ENCODE measurements at regions not wholly inside any gene's neighbourhood (a gene's known extent, or its start where the extent isn't known, plus 50 kb on each side); places are given as distances from the start of the nearest gene placed in this dataset.

DNA sequence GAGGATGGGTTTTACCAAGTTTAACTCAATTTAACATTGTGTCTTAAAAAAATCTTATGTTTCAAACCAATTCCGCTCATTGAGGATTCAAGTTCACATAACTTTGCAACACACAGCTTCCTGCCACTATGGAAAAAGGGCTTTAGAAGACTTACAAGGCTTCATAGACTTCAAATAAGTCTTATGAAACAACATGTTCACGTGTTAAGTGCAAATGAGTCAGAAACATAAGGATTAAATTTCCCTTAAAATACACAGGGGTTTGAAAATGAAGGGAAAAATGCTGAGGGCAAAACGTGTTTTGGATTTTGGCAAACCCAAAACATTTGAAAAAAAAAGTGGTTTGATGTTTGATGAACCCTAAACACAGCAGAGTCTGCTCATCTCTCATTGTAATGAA is 364.8 kb downstream of the BMP4 start:
- TF ChIP-seq, protein P1, sequence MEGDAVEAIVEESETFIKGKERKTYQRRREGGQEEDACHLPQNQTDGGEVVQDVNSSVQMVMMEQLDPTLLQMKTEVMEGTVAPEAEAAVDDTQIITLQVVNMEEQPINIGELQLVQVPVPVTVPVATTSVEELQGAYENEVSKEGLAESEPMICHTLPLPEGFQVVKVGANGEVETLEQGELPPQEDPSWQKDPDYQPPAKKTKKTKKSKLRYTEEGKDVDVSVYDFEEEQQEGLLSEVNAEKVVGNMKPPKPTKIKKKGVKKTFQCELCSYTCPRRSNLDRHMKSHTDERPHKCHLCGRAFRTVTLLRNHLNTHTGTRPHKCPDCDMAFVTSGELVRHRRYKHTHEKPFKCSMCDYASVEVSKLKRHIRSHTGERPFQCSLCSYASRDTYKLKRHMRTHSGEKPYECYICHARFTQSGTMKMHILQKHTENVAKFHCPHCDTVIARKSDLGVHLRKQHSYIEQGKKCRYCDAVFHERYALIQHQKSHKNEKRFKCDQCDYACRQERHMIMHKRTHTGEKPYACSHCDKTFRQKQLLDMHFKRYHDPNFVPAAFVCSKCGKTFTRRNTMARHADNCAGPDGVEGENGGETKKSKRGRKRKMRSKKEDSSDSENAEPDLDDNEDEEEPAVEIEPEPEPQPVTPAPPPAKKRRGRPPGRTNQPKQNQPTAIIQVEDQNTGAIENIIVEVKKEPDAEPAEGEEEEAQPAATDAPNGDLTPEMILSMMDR (conservative IDR thresholded peaks at IDR 0.05; ENCODE audit: low read depth, low read length) = no peak
- DNase-seq (ENCODE audit: low read depth) = no peak
- no peak overlapping the region for H3K4me3 ChIP-seq (ENCODE audit: low read depth, low read length)

DNA sequence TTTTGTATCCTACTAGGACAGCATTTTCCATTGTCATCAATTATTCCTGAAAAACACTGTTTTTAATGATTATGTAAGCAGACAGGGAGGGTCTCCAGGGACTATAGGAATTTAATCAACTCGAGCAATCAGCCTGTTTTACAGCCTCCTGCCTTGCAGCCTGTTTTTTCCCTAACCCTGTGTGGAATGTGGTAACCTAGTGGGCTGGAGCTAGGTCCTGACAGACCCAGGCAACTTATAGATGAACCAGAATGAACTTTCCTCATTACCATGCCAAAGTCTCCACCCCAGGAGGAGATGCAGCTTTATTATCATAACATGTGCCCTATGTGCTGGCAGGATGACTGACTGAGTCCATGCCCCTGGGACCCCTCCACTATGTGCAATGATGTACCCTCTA is 375.1 kb downstream of the BMP4 start:
- TF ChIP-seq, protein P1 (conservative IDR thresholded peaks at IDR 0.05; ENCODE audit: low read depth, low read length) = no peak
- H3K4me3 ChIP-seq (ENCODE audit: low read depth, low read length) = no peak overlapping the region
- no peak for DNase-seq (ENCODE audit: low read depth)

DNA sequence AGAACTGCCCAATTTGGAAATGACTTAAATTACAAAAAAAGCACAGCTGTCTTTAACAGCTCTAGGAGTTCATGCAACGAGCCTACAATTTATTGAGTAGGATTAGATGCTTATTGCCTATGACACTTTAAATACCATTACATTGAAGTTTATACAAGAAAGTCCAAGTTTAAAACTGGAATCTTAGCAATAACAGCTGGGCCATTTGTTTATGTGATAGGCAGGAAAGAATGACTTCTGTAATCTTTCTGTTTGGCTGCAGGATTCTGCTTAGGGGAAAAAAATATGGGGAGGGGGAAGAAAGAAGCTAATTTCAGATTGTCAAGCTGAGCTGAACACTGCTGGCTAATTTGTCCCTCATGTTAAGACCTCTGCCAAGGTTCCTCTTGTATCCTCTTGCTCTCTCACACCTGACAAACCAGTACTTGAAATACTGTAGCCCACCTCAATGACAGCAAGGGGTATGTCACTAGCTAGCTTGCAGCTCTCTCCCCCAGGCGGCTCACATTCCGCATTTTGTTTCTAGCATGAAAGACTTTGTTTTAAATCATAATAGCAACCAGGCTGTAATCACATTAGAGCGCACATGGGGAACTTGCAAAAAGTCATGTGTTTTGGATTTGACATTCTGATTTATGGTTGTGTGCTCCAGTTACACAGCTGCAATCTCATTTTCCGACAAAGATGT is 384.8 kb downstream of the BMP4 start:
- TF ChIP-seq, protein P1 (conservative IDR thresholded peaks at IDR 0.05; ENCODE audit: low read depth, low read length) = no peak
- H3K4me3 ChIP-seq (ENCODE audit: low read depth, low read length) = no peak overlapping the region
- DNase-seq (ENCODE audit: low read depth) = no peak

DNA sequence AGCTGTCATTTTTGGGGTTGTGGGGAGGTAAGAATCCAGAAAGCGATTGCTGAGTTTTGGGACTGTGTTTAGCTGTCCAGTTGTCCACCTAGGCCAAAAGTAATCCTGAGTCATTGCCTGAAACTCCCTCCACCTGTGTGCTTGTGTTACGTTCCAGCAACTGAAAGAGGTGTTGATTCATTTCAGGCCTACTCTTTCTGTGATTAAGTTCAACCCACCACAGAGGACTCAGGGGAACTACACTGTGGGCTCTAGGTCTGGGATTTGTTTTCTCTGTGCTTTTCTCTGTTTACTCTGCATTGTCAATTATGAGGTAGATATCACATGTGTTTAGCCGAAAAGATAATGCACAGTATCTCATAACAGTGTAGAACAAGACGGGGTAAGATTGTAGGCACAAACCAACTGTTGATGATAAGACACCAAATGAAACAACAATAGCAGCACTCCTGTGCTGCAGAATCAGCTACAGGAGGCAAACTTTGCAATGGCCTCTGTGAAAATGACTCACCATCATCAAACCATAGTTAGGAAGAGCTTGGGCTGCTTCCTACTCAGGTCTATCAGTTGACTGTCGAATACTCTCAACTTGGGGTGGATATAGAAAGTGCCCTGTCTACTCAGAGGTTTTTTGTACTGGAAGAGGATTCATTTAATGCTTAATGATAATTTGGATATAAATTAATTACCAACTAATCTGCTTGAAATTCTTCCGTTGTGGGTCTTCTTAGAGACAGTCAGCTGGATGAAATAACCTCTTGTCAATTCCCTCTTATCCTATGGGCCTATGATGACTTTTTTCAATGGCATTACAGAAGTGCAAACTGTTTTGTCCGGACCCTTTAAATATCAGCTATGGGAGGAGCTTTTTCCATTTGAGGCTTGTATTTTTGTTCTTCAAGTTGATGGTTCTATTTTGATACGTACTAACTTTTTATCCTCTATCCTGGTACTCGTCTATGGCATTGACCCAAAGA is 385.9 kb downstream of the BMP4 start:
- H3K4me3 ChIP-seq (ENCODE audit: low read depth, low read length) = no peak overlapping the region
- DNase-seq (ENCODE audit: low read depth) = no peak
- TF ChIP-seq, protein P1 (conservative IDR thresholded peaks at IDR 0.05; ENCODE audit: low read depth, low read length) = no peak

DNA sequence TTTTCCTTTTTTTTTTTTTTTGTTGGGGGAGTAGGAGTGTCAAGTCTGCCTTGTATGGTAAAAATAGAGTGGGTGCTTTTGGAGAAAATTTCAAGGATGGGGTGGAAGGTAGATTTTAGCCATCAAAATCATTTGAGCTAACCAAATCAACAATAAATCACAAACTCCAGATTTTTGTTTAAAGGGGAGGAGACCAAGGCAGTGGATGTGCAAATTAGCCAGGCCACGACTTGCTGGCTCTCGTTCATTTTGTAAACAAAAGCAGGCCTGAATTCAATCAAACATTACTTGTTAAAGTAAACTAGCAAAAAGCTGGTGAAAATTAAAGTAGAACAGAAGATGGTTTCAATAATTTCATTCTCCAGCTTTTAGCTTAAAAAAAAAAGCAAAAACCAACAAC is 387.2 kb downstream of the BMP4 start:
- no peak for DNase-seq (ENCODE audit: low read depth)
- TF ChIP-seq, protein P1 (conservative IDR thresholded peaks at IDR 0.05; ENCODE audit: low read depth, low read length) = no peak
- H3K4me3 ChIP-seq (ENCODE audit: low read depth, low read length) = no peak overlapping the region

DNA sequence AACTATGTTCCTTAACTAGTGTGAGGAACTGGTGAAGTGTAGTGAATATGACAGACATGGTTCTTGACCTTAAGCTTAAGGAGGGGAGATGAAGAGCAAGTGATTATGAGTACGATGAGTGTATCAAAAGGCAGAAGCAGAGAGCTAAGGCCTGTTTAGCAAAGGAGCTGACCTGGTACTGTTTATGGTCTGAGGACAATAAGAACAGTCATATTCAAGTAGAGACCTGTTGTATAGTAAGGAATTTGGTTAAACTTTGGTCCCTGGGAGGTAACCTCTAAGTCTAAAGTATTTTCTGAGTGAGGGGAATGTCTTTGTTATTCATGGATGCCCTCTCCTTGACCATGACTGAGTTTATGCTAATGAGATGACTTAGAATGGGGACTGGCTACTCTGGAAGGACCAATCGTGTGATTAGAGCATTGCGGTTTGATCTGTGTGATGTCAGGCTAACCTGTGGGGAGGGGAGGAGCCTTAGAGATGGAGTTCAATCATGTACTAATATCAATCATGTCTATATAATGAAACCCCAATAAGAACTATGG is 389.3 kb downstream of the BMP4 start:
- TF ChIP-seq, protein P1 (conservative IDR thresholded peaks at IDR 0.05; ENCODE audit: low read depth, low read length) = no peak
- no peak for DNase-seq (ENCODE audit: low read depth)
- H3K4me3 ChIP-seq (ENCODE audit: low read depth, low read length) = no peak overlapping the region

All from choroid plexus epithelial cell (primary cell).